Omental fat pad (tissue), 3 donors: ENCODE measurements at regions not wholly inside any gene's neighbourhood (a gene's known extent, or its start where the extent isn't known, plus 50 kb on each side); places are given as distances from the start of the nearest gene placed in this dataset.

Experiments used
- ATAC-seq: fragments of 150-250 bp; one replicate; pipeline ENCODE4 v1.9.1; 2016; ENCODE audit warnings: mild to moderate bottlenecking, moderate library complexity; ENCODE audit not compliant: low FRiP score
- DNase-seq: peaks from one replicate; pipeline ENCODE4 v3.0.0-alpha.2; 2019; ENCODE audit warnings: low spot score
- CTCF ChIP-seq, 3 donors: fragments of 450-650 bp; IDR thresholded peaks; one replicate each; pipeline ENCODE4 v1.5.1; 2016 to 2017; ENCODE audit warnings: antibody characterized with exemption in 3 of 3, mild to moderate bottlenecking in 3 of 3, moderate library complexity in 2 of 3

- no peak for ATAC-seq
- DNase-seq, result no peak
- TF ChIP-seq CTCF (IDR thresholded peaks at IDR 0.05), result no peak
These were observed 459.8 kb downstream of the CDH8 start for GRCh38 chr16:61576476-61576875.

GRCh38 chr16:61575617-61576016 is 460.6 kb downstream of the CDH8 start:
- ATAC-seq, result no peak
- no peak for DNase-seq
- no peak for TF ChIP-seq CTCF (IDR thresholded peaks at IDR 0.05)

GRCh38 chr16:61569028-61569427 is 467.2 kb downstream of the CDH8 start:
- no peak for ATAC-seq
- TF ChIP-seq CTCF (IDR thresholded peaks at IDR 0.05), result no peak
- DNase-seq, result no peak

DNA sequence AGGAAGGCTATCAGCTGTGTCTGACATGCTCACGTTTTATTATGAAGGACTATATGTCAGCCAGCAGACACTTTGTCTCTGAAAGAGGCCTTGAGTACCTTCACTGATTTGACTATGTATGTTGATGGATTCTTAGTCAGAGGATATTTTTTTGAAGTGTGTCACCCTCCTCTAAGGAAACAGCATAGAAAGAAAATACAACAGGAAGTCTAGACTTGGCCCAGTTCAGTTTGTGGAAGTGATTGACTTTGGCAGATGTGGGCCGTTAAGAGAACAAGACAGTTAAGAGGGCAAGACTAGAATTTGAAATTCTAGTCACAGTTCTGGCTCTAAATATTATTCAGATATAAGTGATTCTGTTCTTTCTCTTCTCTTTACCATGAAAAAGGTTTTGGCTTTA is 471.5 kb downstream of the CDH8 start:
- DNase-seq, result no peak
- no peak for TF ChIP-seq CTCF (IDR thresholded peaks at IDR 0.05)
- ATAC-seq, result no peak

GRCh38 chr16:61555718-61556441 is 480.4 kb downstream of the CDH8 start:
- DNase-seq (no peak), ATAC-seq (no peak)
- TF ChIP-seq CTCF (IDR thresholded peaks at IDR 0.05), result no peak

DNA sequence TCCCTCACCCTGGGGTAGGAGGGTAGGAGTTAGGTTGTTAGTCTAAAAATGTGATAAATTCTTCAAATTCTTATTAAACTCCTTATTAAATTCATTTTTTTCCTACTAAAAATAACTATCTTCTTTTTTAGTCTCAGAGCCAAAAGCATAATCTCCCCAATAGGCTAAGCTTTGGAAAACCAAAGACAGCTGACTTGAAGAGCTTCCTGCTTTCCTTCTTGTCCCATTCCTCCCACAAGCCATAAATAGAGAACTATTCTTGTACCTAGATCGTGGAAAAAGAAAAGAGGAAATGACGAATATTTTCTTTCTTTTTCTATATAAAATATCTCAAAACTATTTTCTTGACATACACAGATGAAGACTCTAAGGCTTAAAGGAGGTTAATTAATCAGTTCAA is 486.9 kb downstream of the CDH8 start:
- TF ChIP-seq CTCF (IDR thresholded peaks at IDR 0.05), result no peak
- DNase-seq (no peak), ATAC-seq (no peak)

- no peak for ATAC-seq
- no peak for DNase-seq
- TF ChIP-seq CTCF (IDR thresholded peaks at IDR 0.05), result no peak
These were observed 488.6 kb downstream of the CDH8 start for GRCh38 chr16:61547626-61548025.
